Stimulated activated CD4-positive, alpha-beta T cell treated with anti-CD3 and anti-CD28 coated beads, Interleukin-15, amount 100 ng/mL, for 48 hours (primary cell): ENCODE measurements at regions not wholly inside any gene's neighbourhood (a gene's known extent, or its start where the extent isn't known, plus 50 kb on each side); places are given as distances from the start of the nearest gene placed in this dataset.
"Not testable (repeated sequence)": the region's sequence is repeated elsewhere in the genome, so short reads cannot be mapped to it uniquely, and the experiment has no call there.

Experiments used
- DNase-seq, 2 donors: peaks; one replicate each; pipeline ENCODE4 v3.0.0-alpha.2; 2020; ENCODE audit warnings: low read depth in 2 of 2

GRCh38 chr1:93773049-93773838 lies 91.6 kb upstream of the BCAR3 start:
- no peak for DNase-seq

DNA sequence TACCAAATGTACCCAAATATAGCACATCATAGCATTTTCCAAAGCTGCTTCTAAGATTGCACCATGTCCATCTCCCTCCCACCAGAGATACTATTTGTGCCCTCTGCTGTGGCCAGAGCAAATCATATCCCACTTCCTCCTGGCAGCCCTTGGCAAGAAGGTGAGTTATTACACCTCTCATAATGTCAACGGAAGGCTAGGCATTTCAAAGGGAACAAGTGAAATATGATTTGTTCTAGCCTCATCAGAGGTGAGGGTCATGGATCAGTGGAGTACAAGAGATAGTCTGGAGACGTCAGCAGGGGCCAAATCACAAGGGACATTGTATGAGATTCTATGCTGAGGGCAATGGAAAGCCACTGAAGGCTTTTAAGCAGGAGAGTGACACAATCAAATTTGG lies 90.2 kb upstream of the BCAR3 start:
- no peak for DNase-seq

- DNase-seq, result no peak
Measured at GRCh38 chr1:93770640-93771039, 89.0 kb upstream of the BCAR3 start.

- DNase-seq, result no peak
Measured at GRCh38 chr1:93769777-93770176, 88.1 kb upstream of the BCAR3 start.

DNA sequence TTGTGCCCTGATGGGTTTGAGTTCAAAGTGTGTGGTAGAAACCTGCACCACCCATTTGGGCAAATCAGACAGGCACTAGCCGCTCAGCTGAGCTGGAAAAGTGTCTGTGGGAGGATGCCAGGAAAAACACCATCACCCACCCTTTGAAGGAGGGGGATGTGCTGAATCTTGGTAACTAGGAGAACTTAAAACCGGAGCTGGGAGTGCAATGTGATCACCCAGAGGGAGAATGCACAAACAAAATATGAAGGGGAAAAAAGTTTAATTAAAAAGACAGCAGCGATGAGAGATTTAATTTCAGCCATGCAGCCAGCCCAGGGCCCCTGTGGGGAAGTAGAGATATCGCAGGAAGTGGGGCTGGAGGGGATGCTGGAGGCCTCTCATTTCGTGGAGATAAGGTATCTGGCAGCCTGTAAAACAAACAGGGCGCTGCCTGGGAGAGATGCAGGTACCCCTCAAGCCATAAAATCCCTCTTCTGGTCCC lies 86.8 kb upstream of the BCAR3 start:
- no peak for DNase-seq

DNA sequence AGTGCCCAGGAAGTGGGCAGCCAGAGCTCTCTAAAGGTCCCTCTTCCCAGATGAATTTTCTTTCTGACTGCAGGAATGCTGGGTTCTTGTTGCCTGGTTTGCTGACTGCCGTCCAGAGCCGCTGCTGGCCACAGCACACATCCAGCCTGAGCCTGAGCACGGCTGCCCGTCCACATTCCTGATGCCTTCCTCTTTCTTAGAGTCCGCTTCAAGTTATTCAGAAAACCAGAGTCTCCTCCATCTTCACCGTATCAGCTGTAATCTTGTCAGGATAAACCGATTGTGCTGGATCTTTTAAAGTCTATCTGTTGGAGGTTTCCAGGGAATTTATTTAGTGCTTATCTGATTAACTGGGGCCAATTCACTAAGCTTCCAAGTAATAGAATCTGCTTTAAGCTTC lies 84.8 kb upstream of the BCAR3 start:
- DNase-seq, result no peak

DNA sequence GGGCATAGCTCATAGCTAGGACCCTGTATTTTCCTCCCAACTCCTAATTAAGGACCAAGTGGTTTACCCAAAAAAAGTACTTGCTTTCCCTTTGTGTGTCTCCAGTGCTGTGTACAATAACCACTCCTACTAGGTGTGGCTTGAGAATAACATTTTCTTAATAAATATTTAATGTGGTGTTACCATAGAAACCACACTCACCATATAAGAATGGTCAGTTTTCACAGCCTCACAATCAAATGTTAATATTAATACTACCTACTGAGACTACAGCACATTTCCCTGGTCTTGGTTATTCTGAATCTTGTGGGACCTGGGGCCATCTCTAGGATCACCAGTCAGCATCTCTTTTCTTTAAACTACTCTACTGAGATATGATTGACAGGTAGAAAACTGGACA lies 83.5 kb upstream of the BCAR3 start:
- DNase-seq, result no peak

DNA sequence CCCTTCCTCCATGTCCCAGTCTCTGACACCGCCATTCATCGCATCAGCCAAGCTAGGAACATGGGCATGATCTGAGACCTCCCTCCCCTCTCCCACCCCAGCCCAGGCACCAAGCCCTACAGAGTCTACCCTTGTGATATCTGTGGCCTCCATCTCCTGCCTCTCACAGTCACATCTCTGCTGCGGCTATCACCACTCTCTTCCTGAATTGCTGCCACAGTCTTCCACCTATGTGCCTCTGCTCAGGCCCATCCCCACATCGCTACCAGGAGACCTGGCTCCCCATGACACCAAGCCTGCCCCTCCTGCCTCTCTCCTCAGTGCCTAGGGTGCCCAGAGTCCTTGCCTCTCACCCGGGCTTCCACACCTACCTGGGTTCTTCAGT lies 82.7 kb upstream of the BCAR3 start:
- DNase-seq, result no peak

- no peak for DNase-seq
Measured at GRCh38 chr1:93763704-93764365, 82.2 kb upstream of the BCAR3 start.

GRCh38 chr1:93758842-93759515 lies 77.3 kb upstream of the BCAR3 start:
- peak in 1 of 2 donors; percentile 8 for DNase-seq

DNA sequence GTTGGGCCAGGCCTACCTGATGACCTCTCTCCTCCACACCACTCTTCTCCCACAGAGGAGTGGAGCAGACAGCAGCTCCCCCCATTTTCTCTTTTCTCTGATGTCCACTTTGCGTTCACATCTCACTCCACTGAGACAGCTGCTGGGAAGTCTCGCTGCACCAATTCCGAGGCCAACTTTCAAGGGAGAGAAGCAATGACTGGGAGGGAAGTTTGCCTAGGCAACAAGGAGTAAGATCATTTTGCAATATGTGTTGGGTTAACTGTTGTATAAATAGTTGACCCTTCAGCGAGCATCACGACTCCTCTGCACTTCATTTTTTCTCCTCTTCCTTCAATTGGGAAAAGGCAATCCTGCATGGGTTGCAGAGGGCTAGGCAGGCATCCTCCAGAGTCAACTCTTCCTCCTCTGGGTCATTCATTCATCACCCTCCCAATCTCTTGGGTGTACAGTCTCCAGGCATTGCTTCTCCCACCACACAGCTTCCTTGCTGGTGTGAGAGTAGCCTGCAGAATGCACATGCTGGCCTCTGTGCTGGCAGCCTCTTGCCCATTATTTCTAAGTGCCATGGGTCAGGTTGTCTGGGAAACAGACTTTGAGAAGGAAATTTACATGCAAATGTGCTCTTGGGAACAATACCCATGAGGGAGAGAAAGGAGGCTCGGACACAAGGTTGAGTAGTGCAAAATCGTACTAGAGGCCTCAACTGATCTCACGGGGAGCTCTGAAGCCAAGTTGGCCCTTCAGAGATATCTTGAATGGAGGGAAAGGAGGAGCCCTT lies 75.8 kb upstream of the BCAR3 start:
- DNase-seq, result no peak

GRCh38 chr1:93756657-93757056 lies 75.0 kb upstream of the BCAR3 start:
- DNase-seq, result no peak

- DNase-seq, result not testable (repeated sequence)
Measured at GRCh38 chr1:93755251-93755715, 73.6 kb upstream of the BCAR3 start.

DNA sequence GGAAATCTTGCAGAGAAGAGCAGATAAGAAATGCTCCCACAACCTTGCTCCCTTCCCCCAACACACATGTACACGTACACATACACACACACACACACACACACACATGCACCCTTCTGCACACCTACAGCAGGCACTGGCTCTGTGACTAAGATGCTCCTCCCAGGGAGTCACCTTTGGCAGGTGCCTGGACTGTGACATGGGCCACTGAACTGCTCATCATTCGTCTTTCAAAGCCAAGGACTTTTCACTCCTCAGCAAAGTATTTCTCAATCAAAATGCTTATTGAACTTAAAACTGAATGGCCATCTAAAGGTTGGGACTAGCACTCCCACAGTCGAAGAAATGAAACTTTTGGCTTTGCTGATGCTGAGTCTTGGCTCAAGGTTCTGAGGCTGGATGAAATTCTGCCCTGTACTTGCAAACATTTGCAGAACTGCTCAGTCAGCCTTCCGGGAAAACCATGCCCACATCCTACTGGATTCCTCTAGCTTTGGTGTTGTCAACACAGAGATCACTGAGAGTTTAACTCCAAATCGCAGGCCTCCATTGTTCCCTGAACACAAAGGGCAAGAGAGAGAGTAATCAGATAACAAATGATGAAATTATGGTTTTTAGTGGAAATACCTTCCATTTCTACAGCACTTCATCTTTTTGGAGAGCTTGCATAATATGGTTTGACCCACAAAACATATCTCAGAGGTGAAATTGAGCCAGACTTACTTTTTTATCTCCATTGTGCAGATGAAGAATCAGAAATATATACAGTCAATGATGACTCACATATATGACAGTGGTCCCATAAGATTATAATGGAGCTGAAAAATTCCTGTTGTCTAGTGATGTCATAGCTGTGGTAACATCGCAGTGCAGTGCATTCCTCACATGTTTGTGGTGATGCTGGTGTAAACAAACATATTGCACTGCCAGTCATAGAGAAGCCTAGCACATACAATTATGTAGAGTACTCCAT lies 72.4 kb upstream of the BCAR3 start:
- DNase-seq, result no peak

DNA sequence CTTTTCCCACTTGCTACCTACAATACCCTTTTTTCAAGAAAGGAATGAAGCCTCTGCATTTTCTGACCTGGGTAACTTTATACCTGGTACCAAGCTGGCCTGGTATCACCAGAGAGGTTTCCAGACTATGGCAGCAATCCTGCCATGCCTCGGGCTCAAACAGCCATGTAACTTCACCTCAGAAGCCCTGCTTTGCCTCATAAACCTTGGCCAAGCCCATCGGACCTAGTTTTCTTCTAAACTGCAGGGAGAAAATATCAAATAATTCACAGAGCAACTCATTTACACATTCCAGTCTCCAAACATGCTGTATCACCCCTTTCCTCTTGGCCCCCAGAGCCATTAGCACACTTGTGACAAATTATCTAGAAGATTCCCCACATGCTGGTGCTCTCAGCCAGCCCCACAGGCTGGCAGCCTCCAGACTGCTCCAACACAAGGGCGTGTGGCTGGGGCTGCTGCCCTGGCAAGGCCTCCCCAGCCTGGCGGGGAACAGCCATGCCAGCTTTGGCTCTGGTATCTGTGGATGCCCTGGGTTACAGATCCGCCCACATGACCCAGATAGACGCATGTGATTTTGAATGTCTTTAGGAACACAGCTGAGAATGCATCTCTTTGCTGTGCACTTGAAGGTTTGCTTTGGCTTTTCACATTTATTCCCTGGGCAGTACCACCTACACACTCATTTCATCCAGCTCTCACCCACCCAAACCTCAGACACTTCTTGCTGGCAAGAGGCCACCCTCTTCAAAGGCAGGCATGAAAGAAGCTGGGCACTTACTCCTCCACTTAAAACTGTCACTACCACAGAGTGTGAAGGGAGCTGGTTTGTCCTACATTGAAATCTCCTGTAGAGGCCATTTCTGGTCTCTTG lies 70.0 kb upstream of the BCAR3 start:
- DNase-seq, result no peak

DNA sequence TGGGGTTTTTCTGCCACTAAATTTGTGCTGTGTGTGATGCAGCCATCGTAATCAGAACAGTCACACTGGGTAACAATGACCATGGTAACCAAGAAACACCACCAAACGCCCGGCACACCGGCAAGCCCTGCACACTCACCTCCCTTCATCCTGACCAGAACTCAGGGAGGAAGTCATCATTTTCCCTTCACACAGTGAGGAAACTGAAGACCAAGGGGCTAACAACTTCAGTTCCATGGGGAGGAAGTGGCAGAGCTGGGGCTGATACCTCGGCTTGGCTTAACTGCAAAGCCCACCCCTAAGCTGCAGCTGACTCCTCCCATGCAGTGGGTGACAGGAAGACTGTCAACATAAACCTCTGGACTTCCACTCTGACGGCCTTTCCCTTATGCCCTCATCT lies 69.3 kb upstream of the BCAR3 start:
- DNase-seq, result no peak

DNA sequence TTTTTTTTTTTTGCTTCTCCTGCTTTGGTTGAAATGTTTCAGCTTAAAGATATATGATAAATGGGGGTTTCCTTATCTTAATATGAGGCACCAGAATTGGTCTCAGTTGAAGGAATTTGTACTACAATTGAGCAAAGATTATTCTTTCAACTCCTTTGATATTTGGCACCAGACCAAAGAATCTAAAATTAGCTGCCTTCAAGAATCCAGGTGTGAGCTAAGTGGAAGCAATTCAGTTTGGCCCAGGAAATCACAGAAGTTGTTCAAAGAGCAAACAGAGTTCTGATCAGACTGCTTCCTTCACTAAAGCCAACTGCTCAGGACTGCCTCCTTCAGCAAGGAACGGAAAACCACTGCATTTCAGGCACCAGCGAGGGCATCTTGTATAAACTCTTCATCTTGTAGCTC lies 68.3 kb upstream of the BCAR3 start:
- DNase-seq, result no peak

DNA sequence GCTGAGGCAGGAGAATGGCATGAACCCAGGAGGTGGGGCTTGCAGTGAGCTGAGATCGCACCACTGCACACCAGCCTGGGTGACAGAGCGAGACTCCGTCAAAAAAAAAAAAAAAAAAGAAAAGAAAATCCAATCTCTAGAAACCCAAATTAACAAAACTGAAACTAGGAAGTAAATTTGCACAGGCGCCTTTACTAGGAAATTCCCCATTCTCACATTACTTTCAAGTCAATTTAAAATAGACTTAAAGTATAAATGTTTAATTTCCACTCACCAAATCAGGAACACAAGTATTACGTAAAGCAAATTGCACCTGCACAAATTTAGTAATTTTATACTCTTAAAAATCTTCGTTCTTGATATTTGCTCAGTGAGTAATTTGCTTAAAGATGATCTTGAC lies 67.8 kb upstream of the BCAR3 start:
- DNase-seq, result no peak

DNA sequence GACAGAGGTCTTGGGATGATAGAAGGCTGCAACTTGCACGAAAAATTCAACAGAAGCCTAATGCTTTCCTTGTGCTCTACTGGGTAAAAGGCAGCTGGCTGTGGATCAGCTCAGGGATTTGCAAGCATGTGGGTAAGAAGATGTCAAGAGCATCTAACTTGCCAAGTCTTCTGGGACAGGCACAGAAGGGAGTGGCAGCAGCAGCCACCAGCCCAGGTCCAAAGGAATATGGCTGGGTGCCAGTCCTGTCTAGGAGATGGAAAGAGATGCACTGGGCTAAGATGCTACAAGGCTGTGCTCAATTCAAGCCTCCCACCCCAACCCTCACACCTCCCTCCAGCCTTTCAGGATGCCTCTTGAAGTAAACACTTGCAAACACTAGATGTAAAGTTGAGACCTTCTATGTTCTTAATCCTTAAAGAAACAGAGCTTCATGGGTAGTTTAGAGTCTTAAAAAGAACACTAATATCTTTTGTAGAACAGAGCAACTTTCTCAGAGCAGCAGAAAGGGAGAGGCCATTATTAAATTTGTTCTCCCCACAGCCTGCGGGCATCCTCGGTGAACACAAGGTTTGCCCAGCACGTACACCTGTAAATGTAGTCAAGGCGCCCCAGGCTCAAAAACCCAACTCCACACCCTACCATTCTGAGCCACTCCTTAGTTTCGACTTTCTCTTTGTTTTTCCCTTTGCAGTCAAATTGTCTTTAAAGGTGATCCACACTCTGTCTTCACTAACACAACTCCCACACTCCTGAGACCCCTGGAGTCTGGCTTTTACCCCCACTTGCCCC lies 64.6 kb upstream of the BCAR3 start:
- no peak for DNase-seq
